Mammary epithelial cell (primary cell): ENCODE measurements at regions not wholly inside any gene's neighbourhood (a gene's known extent, or its start where the extent isn't known, plus 50 kb on each side); places are given as distances from the start of the nearest gene placed in this dataset.

Experiments
- CTCF ChIP-seq, 2 donors: IDR thresholded peaks in 1 of 2; conservative IDR thresholded peaks in 1 of 2; 2 replicates each; pipeline ENCODE4 v1.5.1; 2011 to 2012; ENCODE audit warnings: inconsistent platforms in 2 of 2, low read length in 2 of 2, mild to moderate bottlenecking in 2 of 2, control low read depth in 1 of 2, low read depth in 1 of 2; ENCODE audit not compliant: insufficient read depth in 1 of 2; ENCODE audit errors: extremely low read depth in 1 of 2
- EZH2 ChIP-seq: IDR thresholded peaks from 2 replicates; pipeline ENCODE4 v1.6.1; 2012; ENCODE audit warnings: low read length, inconsistent platforms, borderline replicate concordance

- no peak for TF ChIP-seq EZH2
- TF ChIP-seq CTCF (conservative IDR thresholded peaks at IDR 0.05 in 1 of 2, IDR thresholded peaks at IDR 0.05 in 1 of 2; ENCODE audit: extremely low read depth in 1 of 2, insufficient read depth in 1 of 2, low read depth in 1 of 2, low read length in 2 of 2): no peak
Observed at GRCh38 chr2:196341277-196341841, 170.0 kb upstream of the STK17B start.
